OCI-LY7 (cell line): ENCODE measurements at regions not wholly inside any gene's neighbourhood (a gene's known extent, or its start where the extent isn't known, plus 50 kb on each side); places are given as distances from the start of the nearest gene placed in this dataset.

Experiments used
- BruUV-seq: library from RNA; stranded (reverse); fragments of 400-500 nt; replicated peaks from 2 replicates; lab custom pipeline; 2021; lab: Mats Ljungman, UMichigan
- CTCF ChIA-PET: fragments of 300-600 bp; sonication (Branson Sonifier 250); formaldehyde crosslinking; loops from one replicate; lab custom pipeline; 2022; ENCODE audit warnings: antibody characterized with exemption; ENCODE audit not compliant: unreplicated experiment; lab: Charles Lee
- POLR2A ChIA-PET: fragments of 300-600 bp; sonication (Branson Sonifier 250); formaldehyde crosslinking; loops from one replicate; lab custom pipeline; 2022; ENCODE audit warnings: antibody characterized with exemption; lab: Charles Lee
- DNase-seq: peaks from one replicate; pipeline ENCODE4 v3.0.0-alpha.2; 2015; ENCODE audit warnings: low spot score
- H2AFZ ChIP-seq: fragments of 200-600 bp; sonication (generic), shearing (Covaris generic); 2 replicates; pipeline ENCODE4 v1.6.1; 2014; ENCODE audit warnings: mild to moderate bottlenecking, antibody characterized with exemption, low read length, moderate library complexity
- H3K27ac ChIP-seq: fragments of 200-600 bp; sonication (generic); 2 replicates; pipeline ENCODE4 v1.5.1; 2014; ENCODE audit warnings: mixed run types, low read depth, mild to moderate bottlenecking, moderate library complexity, low read length, inconsistent platforms; ENCODE audit not compliant: poor library complexity, severe bottlenecking
- H3K36me3 ChIP-seq: fragments of 200-600 bp; sonication (generic); 2 replicates; pipeline ENCODE4 v1.6.1; 2014; ENCODE audit warnings: mild to moderate bottlenecking, antibody characterized with exemption, low read length, moderate library complexity, mixed read lengths; ENCODE audit not compliant: insufficient read depth
- H3K4me1 ChIP-seq: fragments of 200-600 bp; sonication (generic); 2 replicates; pipeline ENCODE4 v1.5.1; 2014; ENCODE audit warnings: mild to moderate bottlenecking, low read length; ENCODE audit not compliant: insufficient read depth, poor library complexity, severe bottlenecking
- H3K4me2 ChIP-seq: fragments of 200-600 bp; sonication (generic); 2 replicates; pipeline ENCODE4 v1.6.1; 2014; ENCODE audit warnings: mild to moderate bottlenecking, low read length
- H3K4me3 ChIP-seq: fragments of 200-600 bp; sonication (generic); 2 replicates; pipeline ENCODE4 v1.5.1; 2014; ENCODE audit warnings: mild to moderate bottlenecking, low read depth, low read length; ENCODE audit not compliant: poor library complexity, severe bottlenecking
- H3K79me2 ChIP-seq: fragments of 200-600 bp; sonication (generic); 2 replicates; pipeline ENCODE4 v1.6.1; 2016; ENCODE audit warnings: low read depth, mild to moderate bottlenecking, low read length, moderate library complexity, mixed read lengths; ENCODE audit not compliant: insufficient read depth
- H3K9me2 ChIP-seq: fragments of 200-600 bp; sonication (generic); 2 replicates; pipeline ENCODE4 v1.6.1; 2016; ENCODE audit warnings: mild to moderate bottlenecking, low read length, mixed read lengths; ENCODE audit not compliant: insufficient read depth
- H3K9me3 ChIP-seq: fragments of 200-600 bp; sonication (generic); 2 replicates; pipeline ENCODE4 v1.6.1; 2014; ENCODE audit warnings: mild to moderate bottlenecking, mixed run types, low read length, mixed read lengths
- H4K20me1 ChIP-seq: fragments of 200-600 bp; sonication (generic); 2 replicates; pipeline ENCODE4 v1.6.1; 2014; ENCODE audit warnings: mild to moderate bottlenecking, antibody characterized with exemption, low read length, moderate library complexity, mixed read lengths; ENCODE audit not compliant: insufficient read depth
- EZH2phosphoT487 ChIP-seq: fragments of 200-600 bp; sonication (generic); IDR thresholded peaks from 2 replicates; pipeline ENCODE4 v1.6.1; 2018; ENCODE audit warnings: low read depth, borderline replicate concordance, mild to moderate bottlenecking, mixed run types, antibody characterized with exemption, low read length, moderate library complexity, mixed read lengths
- intact Hi-C: fragments of 100-400 bp; cut with micrococcal nuclease; formaldehyde crosslinking; loops from one replicate; pipeline ENCODE4 v1.10.0; 2022; ENCODE audit not compliant: unreplicated experiment
- TF ChIP-seq, protein P1 (sequence below): fragments of 200-600 bp; sonication (generic); conservative IDR thresholded peaks from 2 replicates; pipeline ENCODE4 v1.5.1; 2014; ENCODE audit warnings: mild to moderate bottlenecking, antibody characterized with exemption, low read length, moderate library complexity, mixed read lengths

DNA sequence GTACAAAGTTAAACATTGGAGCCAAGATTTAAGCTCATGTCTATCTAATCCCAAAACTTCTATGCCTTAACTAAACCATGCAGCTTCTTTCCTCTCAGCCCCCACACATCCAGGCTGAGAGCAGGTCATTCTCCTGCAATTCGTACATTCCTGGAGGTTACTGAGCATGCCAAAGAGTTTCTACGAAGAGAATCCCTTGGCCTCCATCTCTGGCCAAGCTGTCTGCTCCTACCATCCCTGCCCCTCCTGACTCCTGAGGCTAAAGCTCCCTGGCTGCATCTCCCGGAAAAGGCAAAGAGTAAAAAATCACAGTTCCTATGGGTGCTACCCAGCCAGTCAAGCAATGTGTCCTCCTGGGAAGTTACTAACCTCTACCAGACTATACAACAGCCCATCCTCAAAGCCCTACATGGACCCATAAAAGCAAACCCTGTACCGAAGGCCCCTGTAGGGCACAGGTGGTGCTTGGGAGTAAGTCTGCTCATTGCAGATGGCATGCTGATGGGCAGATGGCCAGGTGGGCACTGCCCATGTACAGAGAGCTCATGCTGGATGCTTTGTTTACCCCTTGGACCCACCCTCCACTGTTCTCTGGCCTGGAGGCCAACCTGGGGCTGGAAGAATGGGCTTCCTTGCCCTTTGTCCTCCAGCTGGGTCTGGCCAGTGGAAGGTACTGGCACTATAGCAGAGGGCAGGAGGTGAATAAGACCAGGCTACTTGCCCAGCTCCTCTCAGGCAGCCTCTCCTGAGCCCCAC is 99.5 kb downstream of the TTC32 start:
- no peak for DNase-seq
- Histone ChIP-seq H2AFZ (no peak overlapping the region), H3K9me3 (no peaks in the 10 kb centered on the region), H3K36me3 (no peaks in the 10 kb centered on the region), H3K4me3 (no peak overlapping the region), H3K79me2 (no peaks in the 10 kb centered on the region), H3K4me2 (no peak overlapping the region), H3K27ac (no peak overlapping the region), H3K4me1 (no peaks in the 10 kb centered on the region), H3K9me2 (no peaks in the 10 kb centered on the region), H4K20me1 (no peaks in the 10 kb centered on the region)
- POLR2A ChIA-PET: interaction anchor here (0.6 to 0.9 kb wide), 2 partner anchors 25 to 648 kb away, joined by 3 read pairs; no protein-coding TSS in a partner anchor
- no TSS peak for BruUV-seq
- CTCF ChIA-PET: no interaction called here
- no peak for TF ChIP-seq EZH2phosphoT487
- TF ChIP-seq, protein P1, sequence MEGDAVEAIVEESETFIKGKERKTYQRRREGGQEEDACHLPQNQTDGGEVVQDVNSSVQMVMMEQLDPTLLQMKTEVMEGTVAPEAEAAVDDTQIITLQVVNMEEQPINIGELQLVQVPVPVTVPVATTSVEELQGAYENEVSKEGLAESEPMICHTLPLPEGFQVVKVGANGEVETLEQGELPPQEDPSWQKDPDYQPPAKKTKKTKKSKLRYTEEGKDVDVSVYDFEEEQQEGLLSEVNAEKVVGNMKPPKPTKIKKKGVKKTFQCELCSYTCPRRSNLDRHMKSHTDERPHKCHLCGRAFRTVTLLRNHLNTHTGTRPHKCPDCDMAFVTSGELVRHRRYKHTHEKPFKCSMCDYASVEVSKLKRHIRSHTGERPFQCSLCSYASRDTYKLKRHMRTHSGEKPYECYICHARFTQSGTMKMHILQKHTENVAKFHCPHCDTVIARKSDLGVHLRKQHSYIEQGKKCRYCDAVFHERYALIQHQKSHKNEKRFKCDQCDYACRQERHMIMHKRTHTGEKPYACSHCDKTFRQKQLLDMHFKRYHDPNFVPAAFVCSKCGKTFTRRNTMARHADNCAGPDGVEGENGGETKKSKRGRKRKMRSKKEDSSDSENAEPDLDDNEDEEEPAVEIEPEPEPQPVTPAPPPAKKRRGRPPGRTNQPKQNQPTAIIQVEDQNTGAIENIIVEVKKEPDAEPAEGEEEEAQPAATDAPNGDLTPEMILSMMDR: no peak
- intact Hi-C loops: no loop called here

DNA sequence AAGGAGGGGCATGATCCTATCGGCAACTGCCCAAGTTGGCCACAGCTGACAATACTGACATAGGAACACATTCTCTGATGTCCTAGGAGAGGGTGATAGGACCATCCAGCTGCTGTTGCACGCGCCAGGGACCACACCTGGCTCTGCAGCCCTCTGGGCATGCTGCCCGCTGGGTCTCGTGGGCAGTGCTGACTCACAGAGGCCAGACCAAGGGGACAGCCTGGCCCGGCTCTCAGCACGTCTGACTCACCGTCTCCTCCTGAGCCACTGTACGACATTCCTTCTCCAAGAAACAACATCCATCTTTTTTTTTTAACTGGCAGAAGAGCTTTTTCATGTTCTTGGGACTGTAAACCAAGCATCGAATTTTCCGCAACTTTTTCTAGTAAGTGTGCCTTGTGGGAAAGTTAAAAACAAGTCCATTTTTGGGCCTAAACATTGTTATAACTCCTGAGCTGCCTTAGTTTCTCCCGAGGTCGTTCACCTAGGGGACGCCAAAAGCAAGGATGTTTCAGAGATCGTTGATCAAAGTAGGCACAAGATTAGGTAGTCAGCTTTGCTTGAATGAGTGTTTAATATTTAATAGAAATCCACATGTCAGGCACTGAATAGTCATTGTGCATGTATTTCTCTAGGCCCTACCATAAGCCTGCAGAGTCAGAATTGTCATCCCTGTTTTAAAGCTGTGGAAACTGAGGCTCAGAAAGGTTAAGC is 100.3 kb downstream of the TTC32 start:
- CTCF ChIA-PET: no interaction called here
- no TSS peak for BruUV-seq
- Histone ChIP-seq H3K4me1 (no peaks in the 10 kb centered on the region), H3K9me3 (no peaks in the 10 kb centered on the region), H2AFZ (no peak overlapping the region), H3K27ac (no peak overlapping the region), H3K9me2 (no peaks in the 10 kb centered on the region), H3K4me3 (no peak overlapping the region), H3K36me3 (no peaks in the 10 kb centered on the region), H3K4me2 (no peak overlapping the region), H4K20me1 (no peaks in the 10 kb centered on the region), H3K79me2 (no peaks in the 10 kb centered on the region)
- POLR2A ChIA-PET: interaction anchor here (0.9 kb wide), 1 partner anchor 25 kb away, joined by 3 read pairs; no protein-coding TSS in a partner anchor
- TF ChIP-seq EZH2phosphoT487: no peak
- TF ChIP-seq, protein P1: no peak
- DNase-seq: no peak
- intact Hi-C loops: no loop called here
